HCT116 (cell line): ENCODE measurements at regions not wholly inside any gene's neighbourhood (a gene's known extent, or its start where the extent isn't known, plus 50 kb on each side); places are given as distances from the start of the nearest gene placed in this dataset.

Source experiments
- ATAC-seq: fragments of 200-7000 bp; cut with Tn5 transposase; 2 replicates; pipeline ENCODE4 v1.9.1; 2020; ENCODE audit warnings: mild to moderate bottlenecking, moderate library complexity
- BruUV-seq: library from RNA; stranded (reverse); fragments of 400-500 nt; replicated peaks from 2 replicates; lab custom pipeline; 2021; lab: Mats Ljungman, UMichigan
- CTCF ChIA-PET: fragments of 300-600 bp; sonication (Branson Sonifier 250); formaldehyde crosslinking; loops from one replicate; lab custom pipeline; 2021; ENCODE audit warnings: antibody characterized with exemption; lab: Charles Lee
- POLR2A ChIA-PET: fragments of 300-600, 350-600 bp; sonication (Branson Sonifier 250); formaldehyde crosslinking; loops from one replicate; lab custom pipeline; 2021; ENCODE audit warnings: antibody characterized with exemption; lab: Charles Lee
- RAD21 ChIA-PET, 2 experiments: fragments of 300-600 bp; sonication (Branson Sonifier 250); formaldehyde crosslinking; loops; one replicate each; lab custom pipeline; 2023; ENCODE audit warnings: low total read pairs in 2 of 2; ENCODE audit not compliant: uncharacterized antibody in 2 of 2, unreplicated experiment in 2 of 2, low non-redundant PET in 1 of 2; lab: Charles Lee
- DNase-seq: peaks from one replicate; pipeline ENCODE4 v3.0.0-alpha.2; 2010; ENCODE audit warnings: low read depth, low spot score
- H2AFZ ChIP-seq: fragments of 200-600 bp; shearing (Covaris generic), sonication (generic); 2 replicates; pipeline ENCODE4 v1.6.1; 2017; ENCODE audit warnings: low read depth, mixed run types, mixed read lengths, antibody characterized with exemption, low read length; ENCODE audit not compliant: poor library complexity, severe bottlenecking
- H3K27ac ChIP-seq: 2 replicates; pipeline ENCODE4 v1.5.1; 2012; ENCODE audit warnings: low read depth, low read length
- H3K27me3 ChIP-seq: fragments of 200-600 bp; sonication (generic); 2 replicates; pipeline ENCODE4 v1.6.1; 2016; ENCODE audit warnings: mixed run types, low read length, mixed read lengths; ENCODE audit not compliant: insufficient read depth
- H3K36me3 ChIP-seq, 2 experiments: fragments of 200-500 bp in 1 of 2; fragments of 200-600 bp in 1 of 2; sonication (Bioruptor generic) in 1 of 2; sonication (generic) in 1 of 2; 2 replicates each; pipeline versions ENCODE4 v1.5.1 to v1.6.1; 2014 to 2016; ENCODE audit warnings: low read length in 2 of 2, inconsistent platforms in 1 of 2, mixed read lengths in 1 of 2, mixed run types in 1 of 2; ENCODE audit not compliant: insufficient read depth in 2 of 2, control insufficient read depth in 1 of 2
- H3K4me1 ChIP-seq, 2 experiments: fragments of 200-600 bp in 1 of 2; sonication (generic) in 1 of 2; 2 replicates each; pipeline versions ENCODE4 v1.5.1 to v1.6.1; 2012 to 2017; ENCODE audit warnings: low read length in 2 of 2, inconsistent platforms in 1 of 2, mild to moderate bottlenecking in 1 of 2, mixed read lengths in 1 of 2, mixed run types in 1 of 2, moderate library complexity in 1 of 2; ENCODE audit not compliant: insufficient read depth in 2 of 2, control insufficient read depth in 1 of 2
- H3K4me2 ChIP-seq: fragments of 200-600 bp; sonication (generic); 2 replicates; pipeline ENCODE4 v1.6.1; 2017; ENCODE audit warnings: mixed run types, low read length, mixed read lengths
- H3K4me3 ChIP-seq, 2 experiments: fragments of 200-600 bp in 1 of 2; sonication (generic) in 1 of 2; replicated peaks in 1 of 2; 2 replicates each; pipeline ENCODE4 v1.5.1; 2011 to 2016; ENCODE audit warnings: low read length in 2 of 2, control low read depth in 1 of 2, low read depth in 1 of 2, mild to moderate bottlenecking in 1 of 2, mixed read lengths in 1 of 2, mixed run types in 1 of 2
- H3K79me2 ChIP-seq: fragments of 200-600 bp; sonication (generic); 2 replicates; pipeline ENCODE4 v1.6.1; 2017; ENCODE audit warnings: mild to moderate bottlenecking, mixed run types, low read length, moderate library complexity, mixed read lengths; ENCODE audit not compliant: insufficient read depth
- H3K9ac ChIP-seq: fragments of 200-600 bp; sonication (generic); 2 replicates; pipeline ENCODE4 v1.6.1; 2016; ENCODE audit warnings: low read length, mixed read lengths
- H3K9me2 ChIP-seq: fragments of 200-600 bp; sonication (generic), shearing (Covaris generic); 2 replicates; pipeline ENCODE4 v1.6.1; 2017; ENCODE audit warnings: mixed run types, mild to moderate bottlenecking, moderate library complexity; ENCODE audit not compliant: insufficient read depth
- H3K9me3 ChIP-seq, 2 experiments: fragments of 200-500 bp in 1 of 2; fragments of 200-600 bp in 1 of 2; sonication (Bioruptor generic) in 1 of 2; sonication (generic) in 1 of 2; 2 replicates each; pipeline ENCODE4 v1.6.1; 2014 to 2017; ENCODE audit warnings: low read length in 2 of 2, mixed read lengths in 2 of 2, inconsistent platforms in 1 of 2, low read depth in 1 of 2, mild to moderate bottlenecking in 1 of 2, mixed run types in 1 of 2, moderate library complexity in 1 of 2; ENCODE audit not compliant: control insufficient read depth in 1 of 2, insufficient read depth in 1 of 2
- H4K20me1 ChIP-seq: fragments of 200-600 bp; sonication (generic), shearing (Covaris generic); 2 replicates; pipeline ENCODE4 v1.6.1; 2017; ENCODE audit warnings: mixed run types, mild to moderate bottlenecking, moderate library complexity; ENCODE audit not compliant: insufficient read depth
- ATF3 ChIP-seq: IDR thresholded peaks from 2 replicates; pipeline ENCODE4 v1.6.1; 2012
- CEBPB ChIP-seq: IDR thresholded peaks from 2 replicates; pipeline ENCODE4 v1.6.1; 2012; ENCODE audit warnings: low read depth
- EGR1 ChIP-seq: IDR thresholded peaks from 2 replicates; pipeline ENCODE4 v1.6.1; 2012; ENCODE audit warnings: low read depth
- EZH2 ChIP-seq: fragments of 200-600 bp; sonication (generic); IDR thresholded peaks from 2 replicates; pipeline ENCODE4 v1.6.1; 2017; ENCODE audit warnings: antibody characterized with exemption, mixed run types
- EZH2phosphoT487 ChIP-seq: fragments of 200-600 bp; IDR thresholded peaks from 2 replicates; pipeline ENCODE4 v1.6.1; 2018; ENCODE audit warnings: antibody characterized with exemption, borderline replicate concordance
- FOSL1 ChIP-seq: IDR thresholded peaks from 2 replicates; pipeline ENCODE4 v1.6.1; 2012; ENCODE audit warnings: low read depth
- JUND ChIP-seq: IDR thresholded peaks from 2 replicates; pipeline ENCODE4 v1.6.1; 2012
- POLR2A ChIP-seq: IDR thresholded peaks from 2 replicates; pipeline ENCODE4 v1.7.0; 2011; ENCODE audit warnings: borderline replicate concordance; ENCODE audit not compliant: insufficient read depth, insufficient read length; ENCODE audit errors: extremely low read depth
- POLR2AphosphoS5 ChIP-seq: IDR thresholded peaks from 2 replicates; pipeline ENCODE4 v1.6.1; 2011; ENCODE audit warnings: mild to moderate bottlenecking, low read depth, low read length, moderate library complexity
- RAD21 ChIP-seq: IDR thresholded peaks from 2 replicates; pipeline ENCODE4 v1.6.1; 2012; ENCODE audit warnings: low read depth, mild to moderate bottlenecking
- REST ChIP-seq: IDR thresholded peaks from 2 replicates; pipeline ENCODE4 v1.6.1; 2012; ENCODE audit warnings: low read depth
- SIN3A ChIP-seq: IDR thresholded peaks from 2 replicates; pipeline ENCODE4 v1.6.1; 2012; ENCODE audit warnings: low read depth
- ZBTB33 ChIP-seq: IDR thresholded peaks from 2 replicates; pipeline ENCODE4 v1.6.1; 2011; ENCODE audit warnings: mild to moderate bottlenecking, low read length, moderate library complexity; ENCODE audit not compliant: insufficient replicate concordance; ENCODE audit errors: extremely low read depth
- intact Hi-C: fragments of 100-400 bp; cut with micrococcal nuclease; formaldehyde crosslinking; loops from 2 replicates; pipeline ENCODE4 v1.10.0; 2022
- TF ChIP-seq, protein P1 (sequence below): IDR thresholded peaks from 2 replicates; pipeline ENCODE4 v1.6.1; 2012
- TF ChIP-seq, protein P2 (sequence below), 3 experiments: fragments of 200-600 bp in 1 of 3; sonication (generic) in 1 of 3; IDR thresholded peaks in 2 of 3; conservative IDR thresholded peaks in 1 of 3; 2 replicates each; pipeline ENCODE4 v1.5.1; 2012 to 2017; ENCODE audit warnings: low read depth in 2 of 3, low read length in 2 of 3, antibody characterized with exemption in 1 of 3, borderline replicate concordance in 1 of 3, control low read depth in 1 of 3, mild to moderate bottlenecking in 1 of 3, mixed read lengths in 1 of 3, mixed run types in 1 of 3, moderate library complexity in 1 of 3; ENCODE audit not compliant: insufficient read depth in 1 of 3

- DNase-seq (no peak), ATAC-seq (no peak)
- Histone ChIP-seq H2AFZ (no peak overlapping the region), H3K27ac (no peak overlapping the region), H3K27me3 (no peaks in the 10 kb centered on the region), H3K4me3 (no peak overlapping the region), H3K9ac (no peak overlapping the region), H4K20me1 (no peaks in the 10 kb centered on the region), H3K9me2 (0 out of 2 replicates have a peak, but pooled peaks cover 4% of the 10 kb centered on the region), H3K79me2 (no peaks in the 10 kb centered on the region), H3K4me1 (no peaks in the 10 kb centered on the region), H3K36me3 (no peaks in the 10 kb centered on the region), H3K9me3 (no peaks in the 10 kb centered on the region), H3K4me2 (no peak overlapping the region)
- TF ChIP-seq FOSL1 (no peak), EZH2phosphoT487 (no peak), RAD21 (no peak), JUND (no peak), ZBTB33 (no peak), SIN3A (no peak), CEBPB (no peak), REST (no peak), ATF3 (no peak), EGR1 (no peak), EZH2 (no peak), POLR2A (no peak), POLR2AphosphoS5 (no peak)
- TF ChIP-seq, protein P1, sequence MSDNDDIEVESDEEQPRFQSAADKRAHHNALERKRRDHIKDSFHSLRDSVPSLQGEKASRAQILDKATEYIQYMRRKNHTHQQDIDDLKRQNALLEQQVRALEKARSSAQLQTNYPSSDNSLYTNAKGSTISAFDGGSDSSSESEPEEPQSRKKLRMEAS, result no peak
- TF ChIP-seq, protein P2, sequence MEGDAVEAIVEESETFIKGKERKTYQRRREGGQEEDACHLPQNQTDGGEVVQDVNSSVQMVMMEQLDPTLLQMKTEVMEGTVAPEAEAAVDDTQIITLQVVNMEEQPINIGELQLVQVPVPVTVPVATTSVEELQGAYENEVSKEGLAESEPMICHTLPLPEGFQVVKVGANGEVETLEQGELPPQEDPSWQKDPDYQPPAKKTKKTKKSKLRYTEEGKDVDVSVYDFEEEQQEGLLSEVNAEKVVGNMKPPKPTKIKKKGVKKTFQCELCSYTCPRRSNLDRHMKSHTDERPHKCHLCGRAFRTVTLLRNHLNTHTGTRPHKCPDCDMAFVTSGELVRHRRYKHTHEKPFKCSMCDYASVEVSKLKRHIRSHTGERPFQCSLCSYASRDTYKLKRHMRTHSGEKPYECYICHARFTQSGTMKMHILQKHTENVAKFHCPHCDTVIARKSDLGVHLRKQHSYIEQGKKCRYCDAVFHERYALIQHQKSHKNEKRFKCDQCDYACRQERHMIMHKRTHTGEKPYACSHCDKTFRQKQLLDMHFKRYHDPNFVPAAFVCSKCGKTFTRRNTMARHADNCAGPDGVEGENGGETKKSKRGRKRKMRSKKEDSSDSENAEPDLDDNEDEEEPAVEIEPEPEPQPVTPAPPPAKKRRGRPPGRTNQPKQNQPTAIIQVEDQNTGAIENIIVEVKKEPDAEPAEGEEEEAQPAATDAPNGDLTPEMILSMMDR (IDR thresholded peaks at IDR 0.05 in 2 of 3, conservative IDR thresholded peaks at IDR 0.05 in 1 of 3; ENCODE audit: borderline replicate concordance in 1 of 3, insufficient read depth in 1 of 3, low read depth in 2 of 3, low read length in 2 of 3), result no peak
- ChIA-PET CTCF (no interaction called here), POLR2A (interaction anchor here (1.0 kb wide), 1 partner anchor 89 kb away, joined by 3 read pairs; no protein-coding TSS in a partner anchor), RAD21 (no interaction called here)
- intact Hi-C loops, result no loop called here
- BruUV-seq, result no TSS peak
These were observed 87.5 kb downstream of the DUSP6 start for GRCh38 chr12:89264837-89265236.
